Esophagus squamous epithelium (tissue), 5 donors: ENCODE measurements at regions not wholly inside any gene's neighbourhood (a gene's known extent, or its start where the extent isn't known, plus 50 kb on each side); places are given as distances from the start of the nearest gene placed in this dataset.

Experiments used
- DNase-seq: peaks from one replicate; lab custom pipeline; 2025; lab: John Stamatoyannopoulos, UW
- H3K27ac ChIP-seq, 4 donors: fragments of 200-600 bp; sonication (generic); one replicate each; pipeline ENCODE4 v1.5.1; 2016 to 2019; ENCODE audit warnings: mild to moderate bottlenecking in 1 of 4
- H3K27me3 ChIP-seq, 4 donors: fragments of 200-600 bp; sonication (generic); 1 replicate in 3 of 4; 2 replicates in 1 of 4; pipeline versions ENCODE4 v1.5.1 to v1.6.0; 2017 to 2021; ENCODE audit warnings: antibody characterized with exemption in 1 of 4
- H3K36me3 ChIP-seq, 3 donors: fragments of 200-600 bp; sonication (generic); one replicate each; pipeline ENCODE4 v1.5.1; 2016 to 2019
- H3K4me1 ChIP-seq, 3 donors: fragments of 200-600 bp; sonication (generic); one replicate each; pipeline ENCODE4 v1.5.1; 2017 to 2019
- H3K4me3 ChIP-seq, 4 donors: fragments of 200-600 bp; sonication (generic); 1 replicate in 3 of 4; 2 replicates in 1 of 4; pipeline ENCODE4 v1.5.1; 2016 to 2019; ENCODE audit warnings: mild to moderate bottlenecking in 2 of 4, moderate library complexity in 1 of 4
- H3K9me3 ChIP-seq, 3 donors: fragments of 200-600 bp; sonication (generic); one replicate each; pipeline ENCODE4 v1.5.1; 2016 to 2019
- POLR2A ChIP-seq, 4 donors: fragments of 450-650 bp; IDR thresholded peaks; one replicate each; pipeline ENCODE4 v1.6.1; 2017; ENCODE audit warnings: antibody characterized with exemption in 4 of 4, mild to moderate bottlenecking in 4 of 4, moderate library complexity in 3 of 4
- WGBS, 2 donors: methylation state at CpG; one replicate each; pipeline ENCODE4 v1.1.5; 2018; 5-methylcytosine and 5-hydroxymethylcytosine counted together
- intact Hi-C: fragments of 100-400 bp; cut with DNase I; formaldehyde crosslinking; loops from one replicate; pipeline ENCODE4 v1.15.0; 2022
- TF ChIP-seq, protein P1 (sequence below), 6 experiments: fragments of 450-650 bp in 4 of 6; fragments of 200-600 bp in 2 of 6; sonication (generic) in 2 of 6; IDR thresholded peaks; one replicate each; pipeline ENCODE4 v1.5.1; 2016 to 2019; ENCODE audit warnings: antibody characterized with exemption in 6 of 6, mild to moderate bottlenecking in 4 of 6, moderate library complexity in 4 of 6
- donor health status: DM: yes; HTN: yes; CAD: no.

DNA sequence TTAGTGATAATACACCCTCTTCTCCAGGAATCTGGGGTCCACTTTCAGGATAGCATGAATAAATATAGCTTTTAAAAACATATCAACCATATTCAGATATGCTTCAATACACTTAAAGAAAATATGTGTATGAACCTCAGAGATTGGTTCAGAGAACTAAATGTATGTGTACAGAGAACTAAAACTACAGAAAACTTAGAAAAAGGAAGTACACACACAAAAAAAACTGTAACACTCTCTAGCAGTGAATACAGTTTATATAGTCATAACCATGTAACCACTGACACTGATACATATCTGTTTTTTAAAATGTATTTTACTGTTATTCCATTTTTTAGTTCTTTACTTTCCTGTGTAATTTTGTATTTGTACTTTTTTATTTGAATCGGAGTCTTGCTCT lies 365.2 kb downstream of the RPS4Y2 start:
- intact Hi-C loops, result no loop called here
- Histone ChIP-seq H3K27ac (no peak overlapping the region), H3K27me3 (no peaks in the 10 kb centered on the region), H3K9me3 (no peaks in the 10 kb centered on the region), H3K4me3 (no peak overlapping the region), H3K4me1 (no peaks in the 10 kb centered on the region), H3K36me3 (no peaks in the 10 kb centered on the region)
- TF ChIP-seq POLR2A (IDR thresholded peaks at IDR 0.05), result no peak
- TF ChIP-seq, protein P1, sequence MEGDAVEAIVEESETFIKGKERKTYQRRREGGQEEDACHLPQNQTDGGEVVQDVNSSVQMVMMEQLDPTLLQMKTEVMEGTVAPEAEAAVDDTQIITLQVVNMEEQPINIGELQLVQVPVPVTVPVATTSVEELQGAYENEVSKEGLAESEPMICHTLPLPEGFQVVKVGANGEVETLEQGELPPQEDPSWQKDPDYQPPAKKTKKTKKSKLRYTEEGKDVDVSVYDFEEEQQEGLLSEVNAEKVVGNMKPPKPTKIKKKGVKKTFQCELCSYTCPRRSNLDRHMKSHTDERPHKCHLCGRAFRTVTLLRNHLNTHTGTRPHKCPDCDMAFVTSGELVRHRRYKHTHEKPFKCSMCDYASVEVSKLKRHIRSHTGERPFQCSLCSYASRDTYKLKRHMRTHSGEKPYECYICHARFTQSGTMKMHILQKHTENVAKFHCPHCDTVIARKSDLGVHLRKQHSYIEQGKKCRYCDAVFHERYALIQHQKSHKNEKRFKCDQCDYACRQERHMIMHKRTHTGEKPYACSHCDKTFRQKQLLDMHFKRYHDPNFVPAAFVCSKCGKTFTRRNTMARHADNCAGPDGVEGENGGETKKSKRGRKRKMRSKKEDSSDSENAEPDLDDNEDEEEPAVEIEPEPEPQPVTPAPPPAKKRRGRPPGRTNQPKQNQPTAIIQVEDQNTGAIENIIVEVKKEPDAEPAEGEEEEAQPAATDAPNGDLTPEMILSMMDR (IDR thresholded peaks at IDR 0.05), result no peak
- WGBS, 2 donors, result 75% methylated on average over 1 of the region's 1 CpG; no CpG with 5 or more reads in 1 of the 2 donors
- no peak for DNase-seq

DNA sequence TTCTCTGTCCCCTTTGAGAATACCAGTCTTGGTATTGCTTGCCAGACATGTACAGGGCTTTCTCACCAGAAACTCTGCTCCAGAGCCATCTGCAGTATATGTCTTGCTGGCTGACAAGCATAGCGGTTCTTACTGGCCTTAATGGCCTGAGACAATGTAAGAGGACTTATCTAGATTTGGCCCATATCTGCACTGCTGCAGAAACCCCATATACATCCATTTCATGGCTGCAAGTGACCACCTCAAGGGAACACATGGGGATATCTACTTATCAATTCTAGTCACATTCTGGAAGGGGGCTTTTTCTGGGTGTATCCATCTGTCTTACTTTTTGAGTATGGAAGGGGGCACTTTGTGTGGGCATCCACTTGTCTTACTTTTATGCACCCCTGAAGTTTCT lies 375.5 kb upstream of the RBMY1B start:
- H3K4me3 ChIP-seq, result no peak overlapping the region
- H3K4me1 ChIP-seq, result no peaks in the 10 kb centered on the region
- no peak for DNase-seq
- H3K9me3 ChIP-seq, result no peaks in the 10 kb centered on the region
- H3K27me3 ChIP-seq, result no peaks in the 10 kb centered on the region
- H3K27ac ChIP-seq, result no peak overlapping the region
- intact Hi-C loops, result no loop called here
- 67% methylated on average over 1 of the region's 1 CpG; no CpG with 5 or more reads in 1 of the 2 donors for WGBS, 2 donors
- no peaks in the 10 kb centered on the region for H3K36me3 ChIP-seq
- TF ChIP-seq POLR2A (IDR thresholded peaks at IDR 0.05), result no peak
- TF ChIP-seq, protein P1 (IDR thresholded peaks at IDR 0.05), result no peak

DNA sequence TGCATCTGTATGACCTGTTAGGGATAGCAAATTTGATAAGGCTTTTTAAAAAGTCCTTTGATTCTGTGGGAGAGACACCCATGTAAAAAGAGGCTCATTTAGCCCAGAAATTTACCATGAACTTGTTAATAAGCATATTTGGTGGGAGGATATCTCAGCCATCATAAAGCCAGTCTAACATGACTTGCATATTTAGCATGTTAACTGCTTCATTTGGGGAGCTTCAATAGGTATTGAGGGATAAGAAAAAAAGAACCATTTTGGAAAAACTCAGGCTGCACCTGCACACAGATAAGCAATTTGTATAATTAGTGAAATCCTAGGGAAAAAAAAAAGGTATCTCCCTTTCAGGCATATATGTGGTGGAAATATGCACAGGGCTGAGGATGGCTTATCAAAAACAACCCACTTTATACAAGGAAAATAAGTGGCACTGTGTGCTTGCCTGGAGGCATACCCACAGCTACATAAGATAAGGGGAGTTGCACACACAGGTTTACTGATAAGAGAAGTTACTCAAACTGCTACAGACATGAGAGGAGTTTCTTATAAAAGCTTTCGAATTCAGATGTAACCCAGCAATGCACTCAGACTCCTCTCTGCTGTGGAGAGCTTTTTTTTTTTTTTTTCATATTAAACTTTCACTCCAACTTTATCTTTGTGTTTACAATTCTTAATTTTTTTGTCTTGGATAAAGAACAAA lies 372.9 kb upstream of the RBMY1B start:
- Histone ChIP-seq H3K4me1 (no peaks in the 10 kb centered on the region), H3K27ac (no peak overlapping the region), H3K27me3 (no peaks in the 10 kb centered on the region), H3K36me3 (no peaks in the 10 kb centered on the region), H3K4me3 (no peak overlapping the region), H3K9me3 (no peaks in the 10 kb centered on the region)
- DNase-seq, result no peak
- 20% methylated on average over 1 of the region's 1 CpG; no CpG with 5 or more reads in 1 of the 2 donors for WGBS, 2 donors
- intact Hi-C loops, result no loop called here
- no peak for TF ChIP-seq POLR2A (IDR thresholded peaks at IDR 0.05)
- TF ChIP-seq, protein P1 (IDR thresholded peaks at IDR 0.05), result no peak

DNA sequence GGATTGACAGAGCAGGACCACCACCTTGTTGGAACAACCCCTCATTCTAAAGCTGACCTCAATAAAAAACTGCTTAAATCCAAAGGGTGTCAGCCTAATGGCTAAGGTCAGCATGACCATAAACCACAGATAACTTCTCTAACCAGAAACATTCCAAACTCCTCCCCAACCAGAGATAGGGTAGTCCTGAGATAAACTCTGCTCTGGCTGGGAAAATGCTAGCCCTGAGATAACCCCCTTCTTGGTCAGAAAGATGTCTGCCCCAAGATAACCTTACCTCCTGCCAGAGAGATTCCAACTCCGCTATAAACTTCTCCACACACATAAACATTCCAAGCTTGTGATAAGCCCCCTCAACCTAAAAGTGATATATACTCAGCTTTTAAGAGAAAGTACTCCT lies 364.8 kb upstream of the RBMY1B start:
- no peak for TF ChIP-seq POLR2A (IDR thresholded peaks at IDR 0.05)
- TF ChIP-seq, protein P1 (IDR thresholded peaks at IDR 0.05), result no peak
- peak overlapping the region in 1 of 4 donors; percentile 21 for H3K27ac ChIP-seq
- H3K27me3 ChIP-seq, result no peaks in the 10 kb centered on the region
- DNase-seq, result no peak
- H3K4me1 ChIP-seq, result no peaks in the 10 kb centered on the region
- intact Hi-C loops, result no loop called here
- WGBS, 2 donors, result no CpG with 5 or more reads among the region's 1 CpG
- no peak overlapping the region for H3K4me3 ChIP-seq
- H3K9me3 ChIP-seq, result no peaks in the 10 kb centered on the region
- H3K36me3 ChIP-seq, result no peaks in the 10 kb centered on the region

DNA sequence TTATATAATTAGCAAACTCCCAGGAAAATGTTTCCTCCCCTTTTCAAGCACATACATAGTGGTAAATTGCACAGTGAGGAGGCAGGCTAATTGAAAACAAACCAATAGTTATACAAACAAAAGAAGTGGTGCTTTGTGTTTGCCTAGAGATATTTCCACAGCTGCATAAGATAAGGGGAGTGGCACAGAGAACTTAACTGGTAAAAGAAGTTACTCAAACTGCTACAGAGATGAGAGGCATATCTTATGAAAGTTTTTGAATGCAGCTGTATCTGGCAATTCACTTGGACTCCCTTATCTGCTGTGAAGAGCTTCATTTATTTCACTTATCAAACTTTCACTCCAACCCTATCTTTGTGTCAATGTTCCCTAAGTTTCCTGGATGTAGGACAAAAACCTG lies 361.2 kb upstream of the RBMY1B start:
- Histone ChIP-seq H3K27me3 (no peaks in the 10 kb centered on the region), H3K36me3 (no peaks in the 10 kb centered on the region), H3K4me1 (no peaks in the 10 kb centered on the region), H3K4me3 (no peak overlapping the region), H3K9me3 (no peaks in the 10 kb centered on the region), H3K27ac (no peak overlapping the region)
- intact Hi-C loops, result no loop called here
- DNase-seq, result no peak
- TF ChIP-seq, protein P1 (IDR thresholded peaks at IDR 0.05), result no peak
- TF ChIP-seq POLR2A (IDR thresholded peaks at IDR 0.05), result no peak
